ENCODE measurements at regions not wholly inside any gene's neighbourhood (a gene's known extent, or its start where the extent isn't known, plus 50 kb on each side); places are given as distances from the start of the nearest gene placed in this dataset.
"Not testable (repeated sequence)": the region's sequence is repeated elsewhere in the genome, so short reads cannot be mapped to it uniquely, and the experiment has no call there.

GRCh38 chr6:125379174-125379573 lies 77.4 kb upstream of the HDDC2 start:
- TF ChIP-seq CTCF (conservative IDR thresholded peaks at IDR 0.05; ENCODE audit: control insufficient read depth, insufficient read depth, low read depth, low read length) = no peak

GRCh38 chr6:125380474-125380873 lies 78.7 kb upstream of the HDDC2 start:
- no peak for DNase-seq (ENCODE audit: low read depth)
- TF ChIP-seq CTCF (conservative IDR thresholded peaks at IDR 0.05; ENCODE audit: control insufficient read depth, insufficient read depth, low read depth, low read length) = no peak
- H3K4me3 ChIP-seq (ENCODE audit: control insufficient read depth, low read depth, low read length) = no peak overlapping the region

More at GRCh38 chr6:125379174-125379573, 77.4 kb upstream of the HDDC2 start:
- H3K4me3 ChIP-seq (ENCODE audit: control insufficient read depth, low read depth, low read length) = no peak overlapping the region
- DNase-seq (ENCODE audit: low read depth) = no peak

GRCh38 chr6:125386337-125386736 lies 84.6 kb upstream of the HDDC2 start:
- not testable (repeated sequence) for DNase-seq (ENCODE audit: low read depth)

GRCh38 chr6:125392682-125393081 lies 90.9 kb upstream of the HDDC2 start:
- TF ChIP-seq CTCF (conservative IDR thresholded peaks at IDR 0.05; ENCODE audit: control insufficient read depth, insufficient read depth, low read depth, low read length) = no peak
- no peak for DNase-seq (ENCODE audit: low read depth)
- no peak overlapping the region for H3K4me3 ChIP-seq (ENCODE audit: control insufficient read depth, low read depth, low read length)

More at GRCh38 chr6:125386337-125386736, 84.6 kb upstream of the HDDC2 start:
- H3K4me3 ChIP-seq (ENCODE audit: control insufficient read depth, low read depth, low read length) = not testable (repeated sequence)

GRCh38 chr6:125393449-125393858 lies 91.7 kb upstream of the HDDC2 start:
- no peak for DNase-seq (ENCODE audit: low read depth)
- no peak overlapping the region for H3K4me3 ChIP-seq (ENCODE audit: control insufficient read depth, low read depth, low read length)
- no peak for TF ChIP-seq CTCF (conservative IDR thresholded peaks at IDR 0.05; ENCODE audit: control insufficient read depth, insufficient read depth, low read depth, low read length)

GRCh38 chr6:125406741-125407140 lies 105.0 kb upstream of the HDDC2 start:
- no peak overlapping the region for H3K4me3 ChIP-seq (ENCODE audit: control insufficient read depth, low read depth, low read length)
- TF ChIP-seq CTCF (conservative IDR thresholded peaks at IDR 0.05; ENCODE audit: control insufficient read depth, insufficient read depth, low read depth, low read length) = no peak
- no peak for DNase-seq (ENCODE audit: low read depth)

- no peak for TF ChIP-seq CTCF (conservative IDR thresholded peaks at IDR 0.05; ENCODE audit: control insufficient read depth, insufficient read depth, low read depth, low read length)
- H3K4me3 ChIP-seq (ENCODE audit: control insufficient read depth, low read depth, low read length) = no peak overlapping the region
- no peak for DNase-seq (ENCODE audit: low read depth)
Observed at GRCh38 chr6:125414507-125414906, 112.7 kb upstream of the HDDC2 start.

All from fibroblast of mammary gland (primary cell).